NCI-H2227 treated with DMSO at 0.1 percent for 48 hours (cell line): ENCODE measurements at regions not wholly inside any gene's neighbourhood (a gene's known extent, or its start where the extent isn't known, plus 50 kb on each side); places are given as distances from the start of the nearest gene placed in this dataset.

ENCODE experiments used
- DNase-seq: peaks from one replicate; lab custom pipeline; 2025; lab: John Stamatoyannopoulos, UW

- no peak for DNase-seq
Observed at GRCh38 chr5:111004291-111004690, 67.2 kb upstream of the TSLP start.

GRCh38 chr5:111010783-111011182 lies 60.7 kb upstream of the TSLP start:
- no peak for DNase-seq

- DNase-seq, result no peak
Observed at GRCh38 chr5:111013011-111013410, 58.5 kb upstream of the TSLP start.

- no peak for DNase-seq
Observed at GRCh38 chr5:111016801-111017200, 54.7 kb upstream of the TSLP start.

DNA sequence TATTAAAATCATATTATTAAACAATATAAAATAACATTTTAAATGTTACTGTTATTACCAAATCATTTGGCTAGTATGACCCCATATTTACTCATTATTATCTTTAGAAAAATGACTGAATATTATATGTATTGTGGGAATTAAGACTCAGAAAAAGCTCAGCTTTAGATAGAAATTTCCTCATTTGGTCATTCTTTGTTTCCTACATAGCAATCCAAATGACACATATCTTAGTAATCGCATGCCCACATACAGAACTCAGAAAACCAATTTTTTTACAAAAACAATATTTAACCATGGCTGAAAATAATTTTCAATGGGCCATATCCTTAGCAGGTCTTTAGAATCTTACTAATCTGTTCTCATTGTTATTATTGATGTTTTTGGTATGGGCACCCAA lies 53.8 kb upstream of the TSLP start:
- DNase-seq, result no peak
